GF-D8 (cell line): ENCODE measurements at regions not wholly inside any gene's neighbourhood (a gene's known extent, or its start where the extent isn't known, plus 50 kb on each side); places are given as distances from the start of the nearest gene placed in this dataset.

Source experiments
- DNase-seq: peaks from one replicate; lab custom pipeline; 2025; lab: John Stamatoyannopoulos, UW

GRCh38 chr2:177123048-177123447, 89.5 kb upstream of the HNRNPA3 start:
- DNase-seq, result no peak

GRCh38 chr2:177124371-177124770, 88.2 kb upstream of the HNRNPA3 start:
- no peak for DNase-seq

GRCh38 chr2:177127821-177128220, 84.8 kb upstream of the HNRNPA3 start:
- no peak for DNase-seq

- DNase-seq, result no peak
These were observed 83.0 kb upstream of the HNRNPA3 start for GRCh38 chr2:177129610-177130009.

- DNase-seq, result no peak
These were observed 80.7 kb upstream of the HNRNPA3 start for GRCh38 chr2:177131858-177132257.

- DNase-seq, result no peak
These were observed 73.8 kb upstream of the HNRNPA3 start for GRCh38 chr2:177138823-177139222.

- no peak for DNase-seq
These were observed 70.7 kb upstream of the HNRNPA3 start for GRCh38 chr2:177141866-177142265.

GRCh38 chr2:177143444-177143843, 69.2 kb upstream of the HNRNPA3 start:
- DNase-seq, result no peak

GRCh38 chr2:177147093-177147694, 65.4 kb upstream of the HNRNPA3 start:
- DNase-seq, result peak; percentile 27

GRCh38 chr2:177147834-177148445, 64.7 kb upstream of the HNRNPA3 start:
- no peak for DNase-seq

- DNase-seq, result peak; percentile 5
These were observed 64.0 kb upstream of the HNRNPA3 start for GRCh38 chr2:177148477-177149154.

GRCh38 chr2:177149155-177149503, 63.5 kb upstream of the HNRNPA3 start:
- no peak for DNase-seq

- no peak for DNase-seq
These were observed 58.8 kb upstream of the HNRNPA3 start for GRCh38 chr2:177153805-177154204.

- DNase-seq, result no peak
These were observed 57.8 kb upstream of the HNRNPA3 start for GRCh38 chr2:177154809-177155208.

GRCh38 chr2:177155631-177156030, 57.0 kb upstream of the HNRNPA3 start:
- no peak for DNase-seq

GRCh38 chr2:177161741-177162460, 50.7 kb upstream of the HNRNPA3 start:
- DNase-seq, result no peak
